Transverse colon (tissue), 3 donors: ENCODE measurements at regions not wholly inside any gene's neighbourhood (a gene's known extent, or its start where the extent isn't known, plus 50 kb on each side); places are given as distances from the start of the nearest gene placed in this dataset.

Experiments
- EP300 ChIP-seq: sonication (generic); formaldehyde crosslinking; IDR thresholded peaks from one replicate; pipeline ENCODE4 v1.6.1; 2017; ENCODE audit warnings: antibody characterized with exemption, low read depth
- POLR2A ChIP-seq: fragments of 450-650 bp; IDR thresholded peaks from one replicate; pipeline ENCODE4 v1.6.1; 2016; ENCODE audit warnings: antibody characterized with exemption, mild to moderate bottlenecking, moderate library complexity
- TF ChIP-seq, protein P1 (sequence below), 5 experiments: fragments of 200-600 bp in 3 of 5; fragments of 450-650 bp in 2 of 5; sonication (generic) in 3 of 5; IDR thresholded peaks; 1 replicate in 2 of 5; 2 replicates in 3 of 5; pipeline ENCODE4 v1.5.1; 2016 to 2017; ENCODE audit warnings: antibody characterized with exemption in 5 of 5, inconsistent platforms in 3 of 5, mild to moderate bottlenecking in 2 of 5, moderate library complexity in 1 of 5

DNA sequence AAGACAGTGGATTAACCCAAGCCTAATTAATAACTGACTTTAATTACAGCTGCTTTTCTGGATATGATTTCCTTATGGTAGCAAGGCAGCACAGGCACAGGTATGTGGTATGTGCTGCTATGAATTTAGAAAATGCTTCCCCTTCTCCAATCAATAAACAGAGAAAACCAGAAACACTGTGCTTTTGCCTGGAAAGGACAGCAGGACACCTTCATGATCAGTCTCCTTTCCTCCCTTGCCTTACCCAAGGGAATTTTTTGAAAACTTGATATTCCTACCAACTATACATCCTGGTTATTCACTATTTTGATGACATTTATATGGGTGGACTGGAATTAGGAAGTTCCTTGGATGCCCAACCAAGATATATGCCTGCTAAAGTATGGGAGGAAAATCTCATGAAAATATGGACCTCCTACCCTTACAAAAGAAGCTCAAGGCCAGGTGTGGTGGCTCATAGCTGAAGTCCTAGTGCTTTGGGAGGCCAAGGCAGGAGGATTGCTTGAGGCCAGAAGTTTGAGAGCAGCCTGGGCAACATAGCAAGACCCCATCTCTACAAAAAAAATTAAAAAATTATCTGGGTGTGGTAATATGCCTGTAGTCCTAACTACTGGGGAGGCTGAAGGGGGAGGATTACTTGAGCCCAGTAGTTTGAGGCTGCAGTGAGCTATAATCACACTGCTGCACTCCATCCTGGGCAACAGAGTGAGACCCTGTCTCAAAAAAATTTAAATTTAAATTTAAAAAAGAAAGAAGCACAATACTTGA is 106.3 kb upstream of the WAC start:
- TF ChIP-seq, protein P1, sequence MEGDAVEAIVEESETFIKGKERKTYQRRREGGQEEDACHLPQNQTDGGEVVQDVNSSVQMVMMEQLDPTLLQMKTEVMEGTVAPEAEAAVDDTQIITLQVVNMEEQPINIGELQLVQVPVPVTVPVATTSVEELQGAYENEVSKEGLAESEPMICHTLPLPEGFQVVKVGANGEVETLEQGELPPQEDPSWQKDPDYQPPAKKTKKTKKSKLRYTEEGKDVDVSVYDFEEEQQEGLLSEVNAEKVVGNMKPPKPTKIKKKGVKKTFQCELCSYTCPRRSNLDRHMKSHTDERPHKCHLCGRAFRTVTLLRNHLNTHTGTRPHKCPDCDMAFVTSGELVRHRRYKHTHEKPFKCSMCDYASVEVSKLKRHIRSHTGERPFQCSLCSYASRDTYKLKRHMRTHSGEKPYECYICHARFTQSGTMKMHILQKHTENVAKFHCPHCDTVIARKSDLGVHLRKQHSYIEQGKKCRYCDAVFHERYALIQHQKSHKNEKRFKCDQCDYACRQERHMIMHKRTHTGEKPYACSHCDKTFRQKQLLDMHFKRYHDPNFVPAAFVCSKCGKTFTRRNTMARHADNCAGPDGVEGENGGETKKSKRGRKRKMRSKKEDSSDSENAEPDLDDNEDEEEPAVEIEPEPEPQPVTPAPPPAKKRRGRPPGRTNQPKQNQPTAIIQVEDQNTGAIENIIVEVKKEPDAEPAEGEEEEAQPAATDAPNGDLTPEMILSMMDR (IDR thresholded peaks at IDR 0.05): no peak
- TF ChIP-seq EP300: no peak
- TF ChIP-seq POLR2A: no peak
